ENCODE measurements at regions not wholly inside any gene's neighbourhood (a gene's known extent, or its start where the extent isn't known, plus 50 kb on each side); places are given as distances from the start of the nearest gene placed in this dataset.
"Not testable (repeated sequence)": the region's sequence is repeated elsewhere in the genome, so short reads cannot be mapped to it uniquely, and the experiment has no call there.

GRCh38 chr6:159532155-159532554, 160.9 kb downstream of the SOD2 start:
- H3K4me3 ChIP-seq (ENCODE audit: low read length): no peak overlapping the region
- no peak for DNase-seq (ENCODE audit: low read depth)
- TF ChIP-seq, protein P1, sequence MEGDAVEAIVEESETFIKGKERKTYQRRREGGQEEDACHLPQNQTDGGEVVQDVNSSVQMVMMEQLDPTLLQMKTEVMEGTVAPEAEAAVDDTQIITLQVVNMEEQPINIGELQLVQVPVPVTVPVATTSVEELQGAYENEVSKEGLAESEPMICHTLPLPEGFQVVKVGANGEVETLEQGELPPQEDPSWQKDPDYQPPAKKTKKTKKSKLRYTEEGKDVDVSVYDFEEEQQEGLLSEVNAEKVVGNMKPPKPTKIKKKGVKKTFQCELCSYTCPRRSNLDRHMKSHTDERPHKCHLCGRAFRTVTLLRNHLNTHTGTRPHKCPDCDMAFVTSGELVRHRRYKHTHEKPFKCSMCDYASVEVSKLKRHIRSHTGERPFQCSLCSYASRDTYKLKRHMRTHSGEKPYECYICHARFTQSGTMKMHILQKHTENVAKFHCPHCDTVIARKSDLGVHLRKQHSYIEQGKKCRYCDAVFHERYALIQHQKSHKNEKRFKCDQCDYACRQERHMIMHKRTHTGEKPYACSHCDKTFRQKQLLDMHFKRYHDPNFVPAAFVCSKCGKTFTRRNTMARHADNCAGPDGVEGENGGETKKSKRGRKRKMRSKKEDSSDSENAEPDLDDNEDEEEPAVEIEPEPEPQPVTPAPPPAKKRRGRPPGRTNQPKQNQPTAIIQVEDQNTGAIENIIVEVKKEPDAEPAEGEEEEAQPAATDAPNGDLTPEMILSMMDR (IDR thresholded peaks at IDR 0.05; ENCODE audit: insufficient read depth, low read depth, low read length, missing control alignments): no peak

DNA sequence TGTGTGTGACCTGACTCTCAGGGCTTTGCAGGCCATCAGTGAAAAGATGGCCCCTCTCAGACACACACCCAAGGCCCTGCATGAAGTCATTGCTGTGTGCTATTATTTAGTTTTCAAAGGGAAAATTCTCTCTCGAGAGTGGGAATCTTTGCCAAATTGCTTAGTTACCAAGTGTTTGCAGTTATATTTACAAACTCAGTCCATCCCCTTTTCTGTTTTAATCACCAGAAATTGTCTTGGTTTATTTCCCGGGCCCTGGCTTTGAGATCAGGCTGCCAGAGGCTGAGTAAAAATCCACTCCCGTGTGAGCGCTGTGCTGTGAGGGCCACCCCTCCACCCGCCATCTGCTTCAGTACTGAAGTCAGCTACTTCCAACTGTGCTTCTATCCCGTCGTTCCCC, 163.1 kb downstream of the SOD2 start:
- no peak overlapping the region for H3K4me3 ChIP-seq (ENCODE audit: low read length)
- DNase-seq (ENCODE audit: low read depth): no peak
- TF ChIP-seq, protein P1 (IDR thresholded peaks at IDR 0.05; ENCODE audit: insufficient read depth, low read depth, low read length, missing control alignments): no peak

- no peak overlapping the region for H3K4me3 ChIP-seq (ENCODE audit: low read length)
- TF ChIP-seq, protein P1 (IDR thresholded peaks at IDR 0.05; ENCODE audit: insufficient read depth, low read depth, low read length, missing control alignments): no peak
- no peak for DNase-seq (ENCODE audit: low read depth)
Observed at GRCh38 chr6:159527351-159527750, 165.7 kb downstream of the SOD2 start.

GRCh38 chr6:159525445-159526025, 167.5 kb downstream of the SOD2 start:
- no peak for DNase-seq (ENCODE audit: low read depth)
- TF ChIP-seq, protein P1 (IDR thresholded peaks at IDR 0.05; ENCODE audit: insufficient read depth, low read depth, low read length, missing control alignments): no peak
- H3K4me3 ChIP-seq (ENCODE audit: low read length): no peak overlapping the region

DNA sequence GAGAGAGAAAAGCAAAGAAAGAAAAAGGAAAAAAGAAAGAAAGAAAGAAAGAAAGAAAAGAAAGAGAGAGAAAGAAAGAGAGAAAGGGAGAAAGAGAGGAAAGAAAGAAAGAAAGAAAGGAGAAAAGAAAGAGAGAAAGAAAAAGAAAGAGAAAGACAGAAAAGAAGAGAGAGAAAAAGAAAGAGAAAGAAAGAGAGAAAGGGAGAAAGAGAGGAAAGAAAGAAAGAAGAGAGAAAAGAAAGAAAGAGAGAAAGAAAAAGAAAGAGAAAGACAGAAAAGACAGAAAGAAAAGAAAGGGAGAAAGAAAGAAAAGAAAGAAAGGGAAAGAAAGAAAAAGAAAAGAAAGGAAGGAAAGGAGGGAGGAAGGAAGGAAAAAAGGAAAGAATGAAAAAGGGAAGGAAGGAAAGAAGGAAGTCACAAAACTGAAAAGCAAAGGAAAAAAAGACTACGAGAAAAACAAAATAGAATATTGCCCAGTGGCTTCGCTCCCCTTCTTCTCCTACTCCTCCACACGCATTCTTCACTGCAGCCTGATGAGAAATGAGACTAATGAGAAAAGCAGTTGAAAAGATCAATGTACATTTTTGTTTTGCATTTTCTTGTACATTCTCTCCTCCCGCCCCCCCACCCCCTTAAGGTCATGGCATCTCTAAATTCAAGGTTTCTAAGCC, 170.0 kb downstream of the SOD2 start:
- DNase-seq (ENCODE audit: low read depth): no peak
- TF ChIP-seq, protein P1 (IDR thresholded peaks at IDR 0.05; ENCODE audit: insufficient read depth, low read depth, low read length, missing control alignments): no peak
- H3K4me3 ChIP-seq (ENCODE audit: low read length): no peak overlapping the region

GRCh38 chr6:159521962-159522361, 171.1 kb downstream of the SOD2 start:
- no peak for DNase-seq (ENCODE audit: low read depth)
- H3K4me3 ChIP-seq (ENCODE audit: low read length): no peak overlapping the region
- TF ChIP-seq, protein P1 (IDR thresholded peaks at IDR 0.05; ENCODE audit: insufficient read depth, low read depth, low read length, missing control alignments): no peak

DNA sequence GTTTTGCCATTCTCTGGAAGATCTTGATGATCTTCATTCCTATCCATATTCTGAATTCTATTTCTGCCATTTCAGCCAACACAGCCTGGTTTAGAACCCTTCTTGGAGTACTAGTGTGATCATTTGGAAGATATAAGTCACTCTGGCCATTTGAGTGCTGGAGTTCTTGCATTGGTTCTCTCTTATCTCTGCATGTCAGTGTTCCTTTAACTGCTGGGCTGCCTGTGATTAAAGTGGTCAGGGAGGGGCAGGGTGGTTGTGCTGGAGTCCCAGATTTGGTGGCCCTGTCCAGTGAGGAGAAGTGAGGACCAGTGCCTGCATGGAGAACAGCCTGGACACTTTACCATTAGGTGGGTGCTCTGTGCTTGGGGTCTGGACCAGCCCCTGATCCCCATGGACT, 173.0 kb downstream of the SOD2 start:
- H3K4me3 ChIP-seq (ENCODE audit: low read length): no peak overlapping the region
- TF ChIP-seq, protein P1 (IDR thresholded peaks at IDR 0.05; ENCODE audit: insufficient read depth, low read depth, low read length, missing control alignments): no peak
- no peak for DNase-seq (ENCODE audit: low read depth)

GRCh38 chr6:159515811-159516210, 177.2 kb downstream of the SOD2 start:
- not testable (repeated sequence) for DNase-seq (ENCODE audit: low read depth); H3K4me3 ChIP-seq (ENCODE audit: low read length)

Measured in epithelial cell of esophagus (primary cell).